Ishikawa (cell line): ENCODE measurements at regions not wholly inside any gene's neighbourhood (a gene's known extent, or its start where the extent isn't known, plus 50 kb on each side); places are given as distances from the start of the nearest gene placed in this dataset.

Experiments used
- CEBPB ChIP-seq: IDR thresholded peaks from 2 replicates; pipeline ENCODE4 v1.6.1; 2012
- CREB1 ChIP-seq: IDR thresholded peaks from 2 replicates; pipeline ENCODE4 v1.6.1; 2012; ENCODE audit warnings: low read depth
- EGR1 ChIP-seq: IDR thresholded peaks from 2 replicates; pipeline ENCODE4 v1.6.1; 2012
- EP300 ChIP-seq: IDR thresholded peaks from 2 replicates; pipeline ENCODE4 v1.6.1; 2012; ENCODE audit warnings: borderline replicate concordance
- FOXM1 ChIP-seq: IDR thresholded peaks from 2 replicates; pipeline ENCODE4 v1.6.1; 2012; ENCODE audit warnings: low read depth, borderline replicate concordance
- MAX ChIP-seq: IDR thresholded peaks from 2 replicates; pipeline ENCODE4 v1.6.1; 2012
- RAD21 ChIP-seq: IDR thresholded peaks from 2 replicates; pipeline ENCODE4 v1.6.1; 2012; ENCODE audit warnings: low read depth
- TAF1 ChIP-seq: IDR thresholded peaks from 2 replicates; pipeline ENCODE4 v1.6.1; 2012; ENCODE audit warnings: low read depth, mild to moderate bottlenecking
- TCF12 ChIP-seq: IDR thresholded peaks from 2 replicates; pipeline ENCODE4 v1.6.1; 2012; ENCODE audit warnings: low read depth
- TEAD4 ChIP-seq: IDR thresholded peaks from 2 replicates; pipeline ENCODE4 v1.6.1; 2012
- USF1 ChIP-seq: IDR thresholded peaks from 2 replicates; pipeline ENCODE4 v1.6.1; 2012
- YY1 ChIP-seq: IDR thresholded peaks from 2 replicates; pipeline ENCODE4 v1.6.1; 2012; ENCODE audit warnings: low read depth
- TF ChIP-seq, protein P1 (sequence below): IDR thresholded peaks from 2 replicates; pipeline ENCODE4 v1.6.1; 2012; ENCODE audit warnings: low read depth, mild to moderate bottlenecking

GRCh38 chr20:40449144-40449690, 239.8 kb downstream of the MAFB start:
- no peak for TF ChIP-seq EP300
- no peak for TF ChIP-seq MAX
- TF ChIP-seq TAF1 = no peak
- no peak for TF ChIP-seq RAD21
- TF ChIP-seq TEAD4 = no peak
- TF ChIP-seq CREB1 = no peak
- TF ChIP-seq EGR1 = no peak
- TF ChIP-seq YY1 = no peak
- TF ChIP-seq, protein P1, sequence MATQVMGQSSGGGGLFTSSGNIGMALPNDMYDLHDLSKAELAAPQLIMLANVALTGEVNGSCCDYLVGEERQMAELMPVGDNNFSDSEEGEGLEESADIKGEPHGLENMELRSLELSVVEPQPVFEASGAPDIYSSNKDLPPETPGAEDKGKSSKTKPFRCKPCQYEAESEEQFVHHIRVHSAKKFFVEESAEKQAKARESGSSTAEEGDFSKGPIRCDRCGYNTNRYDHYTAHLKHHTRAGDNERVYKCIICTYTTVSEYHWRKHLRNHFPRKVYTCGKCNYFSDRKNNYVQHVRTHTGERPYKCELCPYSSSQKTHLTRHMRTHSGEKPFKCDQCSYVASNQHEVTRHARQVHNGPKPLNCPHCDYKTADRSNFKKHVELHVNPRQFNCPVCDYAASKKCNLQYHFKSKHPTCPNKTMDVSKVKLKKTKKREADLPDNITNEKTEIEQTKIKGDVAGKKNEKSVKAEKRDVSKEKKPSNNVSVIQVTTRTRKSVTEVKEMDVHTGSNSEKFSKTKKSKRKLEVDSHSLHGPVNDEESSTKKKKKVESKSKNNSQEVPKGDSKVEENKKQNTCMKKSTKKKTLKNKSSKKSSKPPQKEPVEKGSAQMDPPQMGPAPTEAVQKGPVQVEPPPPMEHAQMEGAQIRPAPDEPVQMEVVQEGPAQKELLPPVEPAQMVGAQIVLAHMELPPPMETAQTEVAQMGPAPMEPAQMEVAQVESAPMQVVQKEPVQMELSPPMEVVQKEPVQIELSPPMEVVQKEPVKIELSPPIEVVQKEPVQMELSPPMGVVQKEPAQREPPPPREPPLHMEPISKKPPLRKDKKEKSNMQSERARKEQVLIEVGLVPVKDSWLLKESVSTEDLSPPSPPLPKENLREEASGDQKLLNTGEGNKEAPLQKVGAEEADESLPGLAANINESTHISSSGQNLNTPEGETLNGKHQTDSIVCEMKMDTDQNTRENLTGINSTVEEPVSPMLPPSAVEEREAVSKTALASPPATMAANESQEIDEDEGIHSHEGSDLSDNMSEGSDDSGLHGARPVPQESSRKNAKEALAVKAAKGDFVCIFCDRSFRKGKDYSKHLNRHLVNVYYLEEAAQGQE = no peak
- TF ChIP-seq FOXM1 = no peak
- TF ChIP-seq TCF12 = no peak
- TF ChIP-seq CEBPB = no peak
- no peak for TF ChIP-seq USF1
